Pancreas (tissue), 10 donors: ENCODE measurements at regions not wholly inside any gene's neighbourhood (a gene's known extent, or its start where the extent isn't known, plus 50 kb on each side); places are given as distances from the start of the nearest gene placed in this dataset.
"Not testable (repeated sequence)": the region's sequence is repeated elsewhere in the genome, so short reads cannot be mapped to it uniquely, and the experiment has no call there.

Source experiments
- ATAC-seq, 4 donors: fragments of 200-7000 bp; cut with Tn5 transposase; one replicate each; pipeline versions ENCODE4 v1.8.0 to v1.9.1; 2020; ENCODE audit warnings: mild to moderate bottlenecking in 4 of 4, moderate library complexity in 4 of 4
- DNase-seq, 6 donors: peaks; one replicate each; pipeline ENCODE4 v3.0.0-alpha.2; 2020
- FAIRE-seq: peaks from 2 replicates; lab custom pipeline; 2012; peaks lifted over from hg19 to GRCh38; lab: Jason Lieb, UNC
- H3K27ac ChIP-seq, 4 donors: fragments of 200-600 bp; sonication (generic); 1 replicate in 3 of 4; 2 replicates in 1 of 4; pipeline versions ENCODE4 v1.5.0 to v1.8.0; 2020
- H3K27me3 ChIP-seq, 4 donors: fragments of 200-600 bp; one replicate each; pipeline ENCODE4 v1.8.0; 2021
- H3K36me3 ChIP-seq, 3 donors: fragments of 200-600 bp; sonication (generic) in 1 of 3; one replicate each; pipeline versions ENCODE4 v1.5.0 to v1.8.0; 2020 to 2021
- H3K4me1 ChIP-seq, 3 donors: fragments of 200-600 bp; one replicate each; pipeline ENCODE4 v1.8.0; 2021
- H3K4me3 ChIP-seq, 4 donors: fragments of 200-600 bp; sonication (generic) in 2 of 4; one replicate each; pipeline versions ENCODE4 v1.5.0 to v1.8.0; 2020 to 2021
- H3K9me3 ChIP-seq, 4 donors: fragments of 200-600 bp; one replicate each; pipeline ENCODE4 v1.8.0; 2021
- CTCF ChIP-seq, 4 donors: fragments of 200-600 bp; sonication (generic) in 3 of 4; IDR thresholded peaks; one replicate each; pipeline versions ENCODE4 v1.5.0 to v1.8.0; 2021; ENCODE audit warnings: antibody characterized with exemption in 4 of 4
- WGBS, 2 donors: extraction: QIAGEN DNeasy Blood & Tissue Kit; methylation state at CpG; one replicate each; pipeline ENCODE4 v1.1.7; 2013; 5-methylcytosine and 5-hydroxymethylcytosine counted together
- intact Hi-C, 3 donors: fragments of 100-400 bp; cut with DNase I; formaldehyde crosslinking; loops; one replicate each; pipeline versions ENCODE4 v1.11.1 to v1.14.2; 2022
- donor health status: healthy with polysubstance abuse.
- donor health status: DM: no; HTN: no; CAD: no; lungs with moderate emphysema.
- donor health status: DM: no; HTN: no; CAD: no.
- donor health status: control.
- donor health status: control.
- donor health status: Bipolar disorder and iron deficiency.
- donor health status: DM: yes; HTN: yes; CAD: no.
- donor health status: DM: no; HTN: no; CAD: no.
- donor health status: DM: no; HTN: no; CAD: no.
- donor health status: DM: yes; HTN: yes; CAD: no.

- no peak for TF ChIP-seq CTCF (IDR thresholded peaks at IDR 0.05)
- WGBS, 2 donors, result 68 to 76% methylated on average over 6 of the region's 6 CpGs
- DNase-seq (no peak), FAIRE-seq (no peak), ATAC-seq (no peak)
- Histone ChIP-seq H3K4me3 (no peak overlapping the region), H3K4me1 (no peaks in the 10 kb centered on the region), H3K27ac (no peak overlapping the region), H3K27me3 (no peaks in the 10 kb centered on the region), H3K9me3 (no peaks in the 10 kb centered on the region), H3K36me3 (no peaks in the 10 kb centered on the region)
- intact Hi-C loops, result no loop called here
Observed at GRCh38 chr18:70400476-70400875, 111.6 kb downstream of the SOCS6 start.

- intact Hi-C loops, result no loop called here
- Histone ChIP-seq H3K27me3 (no peaks in the 10 kb centered on the region), H3K36me3 (no peaks in the 10 kb centered on the region), H3K4me3 (no peak overlapping the region), H3K9me3 (no peaks in the 10 kb centered on the region), H3K4me1 (no peaks in the 10 kb centered on the region), H3K27ac (no peak overlapping the region)
- WGBS, 2 donors, result 70 to 77% methylated on average over 1 of the region's 1 CpG
- no peak for ATAC-seq
- DNase-seq, result no peak
- no peak for TF ChIP-seq CTCF (IDR thresholded peaks at IDR 0.05)
- no peak for FAIRE-seq
Observed at GRCh38 chr18:70398076-70398475, 109.2 kb downstream of the SOCS6 start.

GRCh38 chr18:70397259-70397925, 108.5 kb downstream of the SOCS6 start:
- Histone ChIP-seq H3K27me3 (no peaks in the 10 kb centered on the region), H3K4me3 (no peak overlapping the region), H3K9me3 (no peaks in the 10 kb centered on the region), H3K4me1 (no peaks in the 10 kb centered on the region), H3K27ac (no peak overlapping the region), H3K36me3 (no peaks in the 10 kb centered on the region)
- FAIRE-seq (no peak), ATAC-seq (no peak), DNase-seq (no peak)
- WGBS, 2 donors, result 85 to 88% methylated on average over 5 of the region's 5 CpGs
- intact Hi-C loops, result no loop called here
- TF ChIP-seq CTCF (IDR thresholded peaks at IDR 0.05), result no peak

GRCh38 chr18:70395771-70396170, 106.9 kb downstream of the SOCS6 start:
- H3K4me3 ChIP-seq, DNase-seq, H3K9me3 ChIP-seq, H3K4me1 ChIP-seq, H3K27ac ChIP-seq, FAIRE-seq, ATAC-seq, H3K36me3 ChIP-seq, H3K27me3 ChIP-seq, intact Hi-C loops: not testable (repeated sequence)
- WGBS, 2 donors, result 79 to 88% methylated on average over 4 of the region's 4 CpGs

GRCh38 chr18:70394672-70395071, 105.8 kb downstream of the SOCS6 start:
- no peak for DNase-seq
- Histone ChIP-seq H3K4me1 (no peaks in the 10 kb centered on the region), H3K9me3 (no peaks in the 10 kb centered on the region), H3K27me3 (no peaks in the 10 kb centered on the region), H3K27ac (no peak overlapping the region), H3K36me3 (no peaks in the 10 kb centered on the region), H3K4me3 (no peak overlapping the region)
- no peak for TF ChIP-seq CTCF (IDR thresholded peaks at IDR 0.05)
- 91 to 97% methylated on average over 5 of the region's 5 CpGs for WGBS, 2 donors
- no peak for FAIRE-seq
- intact Hi-C loops, result no loop called here
- no peak for ATAC-seq
